OCI-LY1 (cell line): ENCODE measurements at regions not wholly inside any gene's neighbourhood (a gene's known extent, or its start where the extent isn't known, plus 50 kb on each side); places are given as distances from the start of the nearest gene placed in this dataset.
"Not testable (repeated sequence)": the region's sequence is repeated elsewhere in the genome, so short reads cannot be mapped to it uniquely, and the experiment has no call there.

Experiments
- H2AFZ ChIP-seq: fragments of 200-600 bp; sonication (generic), shearing (Covaris generic); 2 replicates; pipeline ENCODE4 v1.6.0; 2014; ENCODE audit warnings: antibody characterized with exemption, mild to moderate bottlenecking, low read length
- H3F3A ChIP-seq: fragments of 200-600 bp; sonication (generic), shearing (Covaris generic); 2 replicates; pipeline ENCODE4 v1.6.0; 2014; ENCODE audit warnings: mild to moderate bottlenecking, antibody characterized with exemption, low read length, moderate library complexity; ENCODE audit not compliant: insufficient read depth
- H3K27ac ChIP-seq: fragments of 200-600 bp; sonication (generic); 2 replicates; pipeline ENCODE4 v1.5.1; 2014; ENCODE audit warnings: low read length, mixed run types, mild to moderate bottlenecking, low read depth; ENCODE audit not compliant: poor library complexity, severe bottlenecking
- H3K27me3 ChIP-seq: fragments of 200-600 bp; sonication (generic); 2 replicates; pipeline ENCODE4 v1.6.0; 2014; ENCODE audit warnings: antibody characterized with exemption, mild to moderate bottlenecking, low read length, moderate library complexity; ENCODE audit not compliant: insufficient read depth
- H3K36me3 ChIP-seq: fragments of 200-600 bp; sonication (generic); 2 replicates; pipeline ENCODE4 v1.6.1; 2014; ENCODE audit warnings: mild to moderate bottlenecking, antibody characterized with exemption, low read length, moderate library complexity, mixed read lengths; ENCODE audit not compliant: insufficient read depth
- H3K4me1 ChIP-seq: fragments of 200-600 bp; sonication (generic); 2 replicates; pipeline ENCODE4 v1.5.1; 2014; ENCODE audit warnings: mild to moderate bottlenecking, low read length, moderate library complexity; ENCODE audit not compliant: insufficient read depth, severe bottlenecking
- H3K4me2 ChIP-seq: fragments of 200-600 bp; sonication (generic), shearing (Covaris generic); 2 replicates; pipeline ENCODE4 v1.6.1; 2014; ENCODE audit warnings: low read length
- H3K4me3 ChIP-seq: fragments of 200-600 bp; sonication (generic); 2 replicates; pipeline ENCODE4 v1.5.1; 2014; ENCODE audit warnings: low read length, low read depth, mild to moderate bottlenecking, mixed read lengths; ENCODE audit not compliant: poor library complexity, severe bottlenecking
- H3K79me2 ChIP-seq: fragments of 200-600 bp; shearing (Covaris generic); 2 replicates; pipeline ENCODE4 v1.6.1; 2016; ENCODE audit warnings: mixed run types, low read length, mixed read lengths; ENCODE audit not compliant: insufficient read depth
- H3K9ac ChIP-seq: fragments of 200-600 bp; sonication (generic), shearing (Covaris generic); 2 replicates; pipeline ENCODE4 v1.6.1; 2014; ENCODE audit warnings: mild to moderate bottlenecking, low read length, mixed read lengths
- H3K9me2 ChIP-seq: fragments of 200-600 bp; sonication (generic), shearing (Covaris generic); 2 replicates; pipeline ENCODE4 v1.6.1; 2014; ENCODE audit warnings: low read depth, mild to moderate bottlenecking, low read length, mixed read lengths
- H3K9me3 ChIP-seq: fragments of 200-600 bp; shearing (Covaris generic); 2 replicates; pipeline ENCODE4 v1.6.1; 2014; ENCODE audit warnings: low read length, mixed read lengths
- H4K20me1 ChIP-seq: fragments of 200-600 bp; sonication (generic), shearing (Covaris generic); 2 replicates; pipeline ENCODE4 v1.6.0; 2016; ENCODE audit warnings: mild to moderate bottlenecking, low read length; ENCODE audit not compliant: insufficient read depth
- EZH2 ChIP-seq: fragments of 200-600 bp; sonication (generic), shearing (Covaris generic); IDR thresholded peaks from 2 replicates; pipeline ENCODE4 v1.8.0; 2017; ENCODE audit warnings: borderline replicate concordance, mixed run types, mild to moderate bottlenecking, antibody characterized with exemption, low read length, moderate library complexity, mixed read lengths
- TF ChIP-seq, protein P1 (sequence below): fragments of 200-600 bp; sonication (generic), shearing (Covaris generic); IDR thresholded peaks from 2 replicates; pipeline ENCODE4 v1.5.1; 2017; ENCODE audit warnings: mild to moderate bottlenecking, antibody characterized with exemption, low read length, moderate library complexity, mixed read lengths

DNA sequence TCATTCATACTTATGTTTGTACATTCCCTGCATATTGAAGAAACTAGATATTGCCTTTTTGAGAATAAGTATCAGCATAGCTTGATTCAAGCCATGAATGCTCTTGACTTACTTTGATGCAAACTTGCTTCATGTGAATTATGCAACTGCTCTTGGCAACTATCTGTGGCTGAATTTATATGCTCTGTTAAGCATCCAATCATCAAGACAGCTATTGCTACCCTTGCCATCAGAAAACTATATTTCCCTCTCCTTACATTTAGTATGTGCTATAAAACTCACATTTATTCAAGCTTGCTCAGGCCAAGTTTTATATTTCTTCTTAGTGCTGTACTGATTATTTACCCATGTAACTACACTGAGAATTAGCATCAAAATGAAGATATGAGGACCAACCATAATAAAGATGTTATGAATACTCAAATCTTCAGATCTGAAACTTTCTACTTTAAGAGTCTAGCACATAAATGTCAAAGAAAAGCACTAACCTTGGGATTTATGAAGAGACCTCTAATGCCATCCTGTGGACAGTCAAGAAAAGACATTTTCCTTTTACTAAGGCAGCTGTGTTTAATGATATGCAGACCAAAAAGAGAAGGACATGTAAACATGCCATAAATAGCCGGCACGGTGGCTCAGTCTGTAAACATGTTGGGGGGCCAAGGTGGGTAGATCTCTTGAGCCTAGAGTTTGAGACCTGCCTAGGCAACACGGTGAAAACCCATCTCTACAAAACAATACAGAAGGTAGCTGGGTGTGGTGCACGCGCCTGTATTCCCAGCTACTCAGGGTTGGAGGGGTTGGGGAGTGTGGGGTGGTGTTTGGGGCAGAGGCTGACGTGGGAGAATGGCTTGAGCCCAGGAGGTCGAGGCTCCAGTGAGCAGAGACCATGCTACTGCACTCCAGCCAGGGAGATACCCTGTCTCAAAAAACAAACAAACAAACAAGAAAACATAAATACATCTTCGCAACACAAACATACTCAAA is 267.0 kb upstream of the TYRP1 start:
- no peaks in the 10 kb centered on the region for H3K4me1 ChIP-seq
- no peak overlapping the region for H3K4me2 ChIP-seq
- no peak overlapping the region for H3K27ac ChIP-seq
- H3K27me3 ChIP-seq, result no peaks in the 10 kb centered on the region
- H3K9me2 ChIP-seq, result no peaks in the 10 kb centered on the region
- H3F3A ChIP-seq, result no peaks in the 10 kb centered on the region
- H2AFZ ChIP-seq, result no peak overlapping the region
- H3K79me2 ChIP-seq, result no peaks in the 10 kb centered on the region
- H3K4me3 ChIP-seq, result no peak overlapping the region
- TF ChIP-seq EZH2, result no peak
- TF ChIP-seq, protein P1, sequence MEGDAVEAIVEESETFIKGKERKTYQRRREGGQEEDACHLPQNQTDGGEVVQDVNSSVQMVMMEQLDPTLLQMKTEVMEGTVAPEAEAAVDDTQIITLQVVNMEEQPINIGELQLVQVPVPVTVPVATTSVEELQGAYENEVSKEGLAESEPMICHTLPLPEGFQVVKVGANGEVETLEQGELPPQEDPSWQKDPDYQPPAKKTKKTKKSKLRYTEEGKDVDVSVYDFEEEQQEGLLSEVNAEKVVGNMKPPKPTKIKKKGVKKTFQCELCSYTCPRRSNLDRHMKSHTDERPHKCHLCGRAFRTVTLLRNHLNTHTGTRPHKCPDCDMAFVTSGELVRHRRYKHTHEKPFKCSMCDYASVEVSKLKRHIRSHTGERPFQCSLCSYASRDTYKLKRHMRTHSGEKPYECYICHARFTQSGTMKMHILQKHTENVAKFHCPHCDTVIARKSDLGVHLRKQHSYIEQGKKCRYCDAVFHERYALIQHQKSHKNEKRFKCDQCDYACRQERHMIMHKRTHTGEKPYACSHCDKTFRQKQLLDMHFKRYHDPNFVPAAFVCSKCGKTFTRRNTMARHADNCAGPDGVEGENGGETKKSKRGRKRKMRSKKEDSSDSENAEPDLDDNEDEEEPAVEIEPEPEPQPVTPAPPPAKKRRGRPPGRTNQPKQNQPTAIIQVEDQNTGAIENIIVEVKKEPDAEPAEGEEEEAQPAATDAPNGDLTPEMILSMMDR, result peak; percentile 23; the same call in 1 of the 2 replicates
- H3K9ac ChIP-seq, result no peak overlapping the region
- no peaks in the 10 kb centered on the region for H3K36me3 ChIP-seq
- H4K20me1 ChIP-seq, result no peaks in the 10 kb centered on the region
- H3K9me3 ChIP-seq, result no peaks in the 10 kb centered on the region

DNA sequence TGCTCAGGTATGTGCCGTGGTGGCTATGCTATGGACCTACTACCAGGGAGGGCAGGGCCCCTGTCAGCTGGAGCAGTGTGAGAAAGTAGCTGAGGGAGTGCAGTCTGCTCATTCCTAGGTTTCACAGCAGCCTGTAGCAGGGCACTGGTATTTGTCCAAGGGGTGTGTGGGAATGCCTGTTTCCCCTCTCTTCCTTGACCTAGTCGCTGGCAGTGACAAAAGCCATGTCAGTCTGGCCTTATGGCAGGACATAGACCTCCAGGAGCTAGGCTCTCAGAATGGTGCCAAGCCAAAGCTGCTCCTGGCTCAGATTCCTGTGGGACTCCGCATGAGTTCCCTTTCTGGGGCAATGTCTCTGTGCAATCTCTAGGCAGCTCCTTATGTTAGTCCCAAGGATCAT is 253.9 kb upstream of the TYRP1 start:
- Histone ChIP-seq H3K36me3 (no peaks in the 10 kb centered on the region), H3K9me2 (no peaks in the 10 kb centered on the region), H3K4me3 (no peak overlapping the region), H3F3A (no peaks in the 10 kb centered on the region), H3K4me1 (no peaks in the 10 kb centered on the region), H3K4me2 (no peak overlapping the region), H3K79me2 (no peaks in the 10 kb centered on the region), H3K27me3 (no peaks in the 10 kb centered on the region), H3K27ac (no peak overlapping the region), H3K9ac (no peak overlapping the region), H3K9me3 (no peaks in the 10 kb centered on the region), H4K20me1 (no peaks in the 10 kb centered on the region), H2AFZ (no peak overlapping the region)
- no peak for TF ChIP-seq EZH2
- TF ChIP-seq, protein P1, result no peak

DNA sequence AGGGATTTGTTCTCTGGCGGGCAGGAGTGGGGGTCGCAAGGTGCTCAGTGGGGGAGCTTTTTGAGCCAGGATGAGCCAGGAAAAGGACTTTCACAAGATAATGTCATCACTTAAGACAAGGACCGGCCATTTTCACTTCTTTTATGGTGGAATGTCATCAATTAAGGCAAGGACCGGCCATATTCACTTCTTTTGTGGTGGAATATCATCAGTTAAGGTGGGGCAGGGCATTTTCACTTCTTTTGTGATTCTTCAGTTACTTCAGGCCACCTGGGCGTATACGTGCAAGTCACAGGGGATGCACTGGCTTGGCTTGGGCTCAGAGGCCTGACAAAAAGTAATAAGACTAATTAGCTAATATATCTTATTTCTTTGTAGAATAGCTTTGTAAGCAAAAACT is 252.1 kb upstream of the TYRP1 start:
- not testable (repeated sequence) for H3F3A ChIP-seq, H3K9me3 ChIP-seq, H3K9me2 ChIP-seq, H3K4me1 ChIP-seq, H3K4me2 ChIP-seq, H2AFZ ChIP-seq, H3K9ac ChIP-seq, H3K79me2 ChIP-seq, H3K4me3 ChIP-seq, H4K20me1 ChIP-seq, H3K27ac ChIP-seq, H3K36me3 ChIP-seq, H3K27me3 ChIP-seq

DNA sequence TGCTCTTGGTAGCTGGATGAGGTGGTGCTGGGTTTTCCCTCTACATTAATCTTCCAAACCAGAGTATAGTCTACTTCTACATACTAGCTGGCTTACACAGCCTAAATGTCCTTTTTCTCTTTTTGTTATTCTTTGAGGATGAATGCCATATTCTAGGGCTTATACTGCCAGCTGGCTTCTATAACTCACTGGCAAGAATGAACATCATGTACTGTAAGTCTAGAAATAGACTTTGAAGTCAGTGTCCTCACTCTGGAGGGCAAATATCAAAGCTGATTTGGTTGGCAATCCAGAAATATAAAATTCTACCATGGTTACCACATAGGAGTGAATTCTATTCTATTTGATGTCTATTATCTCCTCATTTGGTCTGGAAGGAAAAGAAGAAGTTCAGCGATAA is 251.7 kb upstream of the TYRP1 start:
- Histone ChIP-seq H3K9me3 (no peaks in the 10 kb centered on the region), H3K9ac (no peak overlapping the region), H3K27me3 (no peaks in the 10 kb centered on the region), H4K20me1 (no peaks in the 10 kb centered on the region), H3K36me3 (no peaks in the 10 kb centered on the region), H3K4me1 (no peaks in the 10 kb centered on the region), H3K4me2 (no peak overlapping the region), H3K4me3 (no peak overlapping the region), H3K79me2 (no peaks in the 10 kb centered on the region), H3K9me2 (no peaks in the 10 kb centered on the region), H3F3A (no peaks in the 10 kb centered on the region), H3K27ac (no peak overlapping the region), H2AFZ (no peak overlapping the region)
- no peak for TF ChIP-seq EZH2
- TF ChIP-seq, protein P1, result no peak
